ENCODE measurements at regions not wholly inside any gene's neighbourhood (a gene's known extent, or its start where the extent isn't known, plus 50 kb on each side); places are given as distances from the start of the nearest gene placed in this dataset.
"Not testable (repeated sequence)": the region's sequence is repeated elsewhere in the genome, so short reads cannot be mapped to it uniquely, and the experiment has no call there.

DNA sequence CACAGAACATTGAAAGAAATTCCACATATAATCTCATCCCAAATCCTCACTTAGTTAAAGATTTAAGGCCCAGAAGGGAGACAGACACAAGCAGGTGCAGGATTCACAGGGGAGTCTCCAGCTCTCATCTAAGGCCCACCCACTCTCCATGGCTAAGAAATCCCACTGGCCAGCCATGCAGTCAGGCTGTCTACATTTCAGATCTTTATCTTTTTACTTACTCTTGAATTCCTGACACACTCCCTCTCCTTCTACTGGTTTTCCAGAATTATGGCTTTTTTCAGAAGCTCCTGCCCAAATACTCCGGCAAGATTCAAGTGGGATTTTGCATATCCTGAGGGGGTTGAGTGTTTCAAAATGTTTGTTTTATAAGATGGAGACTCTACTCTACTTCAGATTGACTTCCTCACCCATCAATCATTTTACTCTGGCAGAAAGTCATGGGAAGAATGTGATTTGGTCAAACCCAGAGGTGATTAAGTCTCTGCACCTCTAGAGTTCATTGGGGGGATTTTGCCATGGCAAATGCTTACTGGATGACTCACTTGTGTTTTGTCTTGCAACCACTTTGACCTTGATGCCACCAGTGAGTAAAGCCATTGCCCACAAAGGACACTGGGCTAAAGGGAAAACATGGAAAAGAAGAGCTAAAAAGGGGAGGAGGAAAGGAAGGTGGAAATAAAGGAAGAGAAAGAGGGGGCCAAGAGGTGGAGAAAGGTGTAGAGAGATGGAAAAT, 688.8 kb upstream of the SALL1 start:
- DNase-seq = no peak

GRCh38 chr16:51834794-51835193, 683.7 kb upstream of the SALL1 start:
- DNase-seq = no peak

DNA sequence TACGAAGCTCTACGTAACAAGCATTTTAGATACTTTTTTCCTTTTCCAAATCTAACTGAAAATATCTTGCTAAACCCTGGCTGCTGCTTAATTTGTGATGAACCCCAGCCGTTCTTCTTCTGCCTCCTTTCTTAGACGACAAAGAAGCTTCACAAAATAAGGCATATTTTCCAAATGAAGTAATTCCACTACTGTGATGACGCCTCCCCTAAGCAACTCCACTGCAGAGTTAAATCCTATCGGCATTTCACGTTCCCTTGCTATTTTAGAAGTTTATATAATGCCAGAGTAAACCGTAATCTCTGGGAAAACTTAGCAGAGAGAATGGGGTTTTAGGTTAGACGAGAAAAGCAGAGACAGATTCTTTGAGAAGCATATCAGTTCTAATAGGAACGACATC, 683.1 kb upstream of the SALL1 start:
- DNase-seq = no peak

GRCh38 chr16:51831595-51832367, 680.7 kb upstream of the SALL1 start:
- DNase-seq = no peak

DNA sequence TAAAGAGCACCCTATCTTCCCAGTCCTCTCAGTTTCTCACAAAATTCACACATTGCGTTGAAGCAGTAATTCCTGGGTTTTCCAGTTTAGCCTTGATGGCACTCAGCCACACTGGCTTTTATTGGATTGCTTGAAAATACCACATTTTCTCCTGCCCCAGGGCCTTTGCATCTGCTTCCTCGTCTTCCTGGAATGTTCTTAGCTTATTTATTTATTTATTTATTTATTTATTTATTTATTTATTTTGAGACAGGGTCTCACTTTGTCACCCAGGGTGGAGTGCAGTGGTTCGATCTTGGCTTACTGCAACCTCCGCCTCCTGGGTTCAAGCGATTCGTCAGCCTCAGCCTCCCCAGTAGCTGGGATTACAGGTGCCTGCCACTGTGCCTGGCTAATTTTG, 680.0 kb upstream of the SALL1 start:
- DNase-seq = not testable (repeated sequence)

DNA sequence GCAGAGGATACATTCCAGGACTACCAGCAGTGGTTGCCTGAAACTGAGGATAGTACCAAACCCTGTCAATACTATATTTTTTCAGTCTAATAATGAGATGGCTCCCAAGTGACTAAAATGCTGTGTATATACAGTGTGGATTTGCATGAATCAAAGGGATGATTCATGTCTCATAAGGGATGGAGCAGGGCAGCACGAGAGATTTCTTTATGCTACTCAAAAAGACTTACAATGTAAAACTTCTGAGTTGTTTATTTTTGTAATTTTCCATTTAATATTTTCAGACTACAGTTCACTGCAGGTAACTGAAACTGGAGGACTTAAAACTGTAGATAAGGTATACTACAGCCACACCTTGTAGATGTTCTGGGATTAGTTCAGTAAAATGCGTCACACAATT, 674.7 kb upstream of the SALL1 start:
- no peak for DNase-seq

GRCh38 chr16:51822471-51822870, 671.4 kb upstream of the SALL1 start:
- DNase-seq = no peak

GRCh38 chr16:51821527-51821926, 670.5 kb upstream of the SALL1 start:
- no peak for DNase-seq

DNA sequence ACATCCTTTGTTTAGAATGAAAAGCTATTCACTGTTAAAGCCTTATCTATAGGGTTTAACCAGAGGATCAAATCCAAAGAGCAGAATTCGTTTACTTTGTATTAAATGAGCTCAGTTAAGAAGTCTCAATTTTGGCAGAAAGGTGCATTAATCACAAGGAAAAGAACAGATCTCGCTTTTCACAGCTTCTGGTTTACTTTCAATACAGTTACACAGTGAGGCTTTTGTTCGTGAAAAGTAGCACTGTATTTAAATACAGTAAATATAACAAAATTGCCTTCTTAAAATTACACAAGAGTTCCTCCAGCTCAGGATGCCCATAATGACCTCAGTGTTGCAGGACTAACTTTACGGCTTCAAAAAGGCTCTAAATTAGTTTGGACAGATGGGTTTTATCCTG, 669.1 kb upstream of the SALL1 start:
- no peak for DNase-seq

GRCh38 chr16:51818342-51818944, 667.4 kb upstream of the SALL1 start:
- peak; percentile 27 for DNase-seq

- no peak for DNase-seq
Observed at GRCh38 chr16:51816929-51817328, 665.9 kb upstream of the SALL1 start.

DNA sequence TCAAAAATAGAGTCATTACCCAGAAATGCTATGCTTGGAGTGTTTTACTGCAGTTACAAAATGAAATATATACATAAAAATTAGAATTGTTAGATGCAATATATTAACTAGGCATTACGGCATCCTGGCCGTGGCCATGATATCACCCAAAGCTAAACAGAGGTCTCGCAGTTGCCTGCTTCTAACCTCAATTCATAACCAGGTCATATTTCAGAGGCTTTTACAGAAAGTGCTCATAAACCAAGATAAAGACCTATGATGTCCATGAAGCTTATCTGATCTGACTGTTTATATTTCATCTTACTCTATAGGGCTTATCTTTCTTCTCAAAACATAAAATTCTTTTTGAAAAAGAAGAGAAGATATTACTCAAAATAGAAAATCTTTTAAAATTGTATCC, 664.5 kb upstream of the SALL1 start:
- no peak for DNase-seq

- no peak for DNase-seq
Observed at GRCh38 chr16:51814617-51815016, 663.5 kb upstream of the SALL1 start.

DNA sequence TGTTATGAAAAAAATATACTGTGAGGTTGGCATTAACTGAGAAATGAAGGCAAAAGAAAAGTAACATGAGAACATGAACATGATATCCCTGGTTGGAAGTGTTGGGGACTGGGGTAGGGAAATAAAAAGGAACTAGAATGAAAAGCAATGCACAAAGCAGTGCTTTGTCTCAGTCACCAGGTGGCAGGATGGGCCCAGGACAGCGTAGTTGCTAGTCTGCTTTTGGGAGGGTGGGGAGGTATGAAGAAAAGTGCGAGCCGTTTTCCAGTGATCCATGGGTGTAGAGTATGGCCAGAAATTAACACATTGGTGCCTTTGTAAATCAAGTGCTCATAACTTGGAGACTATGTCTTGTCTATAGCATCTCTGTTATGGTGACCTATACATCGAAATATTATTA, 662.5 kb upstream of the SALL1 start:
- DNase-seq = peak; percentile 4

- DNase-seq = no peak
Observed at GRCh38 chr16:51812945-51813344, 661.9 kb upstream of the SALL1 start.

DNA sequence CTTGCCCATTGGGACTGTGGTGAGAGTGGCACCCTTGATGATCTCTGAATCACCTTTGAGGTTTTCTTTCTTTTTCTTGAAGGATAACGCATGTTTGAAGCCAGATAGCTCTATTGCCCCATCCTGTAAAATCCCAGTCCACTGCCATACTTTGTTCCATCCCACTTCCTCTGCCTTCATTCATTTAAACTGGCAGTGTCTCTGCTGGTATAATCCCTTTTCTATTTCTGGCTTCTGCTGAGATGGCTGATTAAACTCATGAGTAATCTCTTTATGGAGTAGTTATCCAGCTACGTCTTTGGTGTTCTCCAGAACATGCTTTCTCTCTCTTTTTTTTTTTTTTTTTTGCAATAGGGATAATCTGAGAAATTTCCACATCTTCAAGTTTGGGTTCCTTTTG, 656.5 kb upstream of the SALL1 start:
- no peak for DNase-seq

DNA sequence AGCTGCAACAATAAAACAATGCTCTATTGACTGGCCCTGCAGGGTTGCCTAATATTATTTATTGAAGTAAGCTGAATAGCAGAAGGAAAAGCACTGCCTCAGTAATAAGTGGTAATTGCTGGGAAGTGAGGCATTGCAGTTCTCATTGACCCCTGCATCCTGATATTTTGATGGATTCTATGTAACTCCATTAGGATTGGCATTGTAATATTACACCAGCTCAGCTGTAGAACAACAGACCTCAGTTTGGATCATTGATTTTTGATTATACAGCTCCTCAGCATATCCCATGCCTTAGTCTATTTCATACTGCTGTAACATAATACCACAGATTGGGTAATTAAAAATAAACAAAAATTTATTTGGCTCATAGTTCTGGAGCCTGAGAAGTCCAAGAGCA, 650.6 kb upstream of the SALL1 start:
- no peak for DNase-seq

GRCh38 chr16:51797669-51798259, 646.7 kb upstream of the SALL1 start:
- no peak for DNase-seq

- DNase-seq = no peak
Observed at GRCh38 chr16:51779240-51779639, 628.2 kb upstream of the SALL1 start.

- no peak for DNase-seq
Observed at GRCh38 chr16:51773071-51773890, 622.2 kb upstream of the SALL1 start.

- no peak for DNase-seq
Observed at GRCh38 chr16:51766739-51767138, 615.7 kb upstream of the SALL1 start.

DNA sequence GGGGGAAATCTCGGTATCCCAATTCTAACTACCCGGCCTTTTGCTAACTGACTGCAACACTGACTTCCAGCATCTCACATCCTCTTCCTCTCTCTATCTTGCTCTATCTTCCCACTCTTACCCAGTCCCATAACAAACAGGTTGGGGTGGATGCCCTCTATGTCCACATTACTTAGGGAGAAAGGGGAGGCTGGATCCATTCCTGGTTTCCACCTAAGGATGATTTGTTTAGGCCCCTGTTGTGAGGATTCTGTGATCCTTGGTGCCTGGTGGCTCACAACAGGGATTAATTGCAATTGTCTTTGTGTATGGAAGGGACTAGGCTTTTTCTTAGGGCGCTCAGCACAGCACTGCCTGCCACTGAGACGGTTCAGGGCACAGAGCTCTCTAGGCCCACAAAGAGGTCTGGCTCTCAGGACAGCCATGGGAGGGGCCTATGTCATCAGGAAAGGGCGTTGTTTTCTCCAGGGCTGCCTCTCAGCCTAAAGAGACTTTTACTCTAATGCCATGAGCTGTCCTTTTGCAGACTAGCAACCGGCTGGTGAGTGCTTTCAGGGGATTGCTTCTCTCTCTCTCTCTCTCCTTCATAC, 612.1 kb upstream of the SALL1 start:
- DNase-seq = peak; percentile 29

Data from NCI-H69 (cell line).